IMR-90 (cell line): ENCODE measurements at regions not wholly inside any gene's neighbourhood (a gene's known extent, or its start where the extent isn't known, plus 50 kb on each side); places are given as distances from the start of the nearest gene placed in this dataset.

ENCODE experiments used
- ATAC-seq: fragments of 200-7000 bp; cut with Tn5 transposase; 2 replicates; pipeline ENCODE4 v1.9.1; 2020; ENCODE audit warnings: low read depth, mild to moderate bottlenecking, moderate library complexity
- BruUV-seq: library from RNA; stranded (reverse); fragments of 400-500 nt; replicated peaks from 2 replicates; lab custom pipeline; 2021; lab: Mats Ljungman, UMichigan
- CTCF ChIA-PET: fragments of 300-600 bp; formaldehyde crosslinking; extraction: SDS; loops from one replicate; lab custom pipeline; 2021; ENCODE audit warnings: antibody characterized with exemption; lab: Yijun Ruan, JAX
- POLR2A ChIA-PET: fragments of 300-600 bp; sonication (Branson Sonifier 250); formaldehyde crosslinking; loops from one replicate; lab custom pipeline; 2022; ENCODE audit warnings: antibody characterized with exemption; ENCODE audit not compliant: unreplicated experiment; lab: Charles Lee
- DNase-seq: peaks from one replicate; pipeline ENCODE4 v3.0.0; 2013
- H2AFZ ChIP-seq: replicated peaks from 2 replicates; pipeline ENCODE3; 2013; ENCODE audit warnings: low read length, mild to moderate bottlenecking; ENCODE audit not compliant: poor library complexity
- H2AK5ac ChIP-seq: 2 replicates; pipeline ENCODE4 v1.6.1; 2013; ENCODE audit warnings: low read depth, low read length, inconsistent platforms
- H2AK9ac ChIP-seq: replicated peaks from 2 replicates; pipeline ENCODE3; 2013; ENCODE audit warnings: mild to moderate bottlenecking, low read depth, low read length, moderate library complexity; ENCODE audit not compliant: poor library complexity
- H2BK120ac ChIP-seq: 2 replicates; pipeline ENCODE4 v1.6.1; 2013; ENCODE audit warnings: low read depth, low read length, inconsistent platforms
- H2BK15ac ChIP-seq: 3 replicates; pipeline ENCODE4 v1.6.1; 2013; ENCODE audit warnings: low read depth, low read length, inconsistent platforms
- H2BK20ac ChIP-seq: 2 replicates; pipeline ENCODE4 v1.6.1; 2013; ENCODE audit warnings: low read depth, mild to moderate bottlenecking, inconsistent platforms, low read length, moderate library complexity
- H2BK5ac ChIP-seq: 2 replicates; pipeline ENCODE4 v1.6.1; 2013; ENCODE audit warnings: mild to moderate bottlenecking, low read depth, low read length, inconsistent platforms; ENCODE audit not compliant: poor library complexity, severe bottlenecking
- H3K14ac ChIP-seq: replicated peaks from 2 replicates; pipeline ENCODE4 v1.6.1; 2013; ENCODE audit warnings: low read depth, low read length, inconsistent platforms
- H3K18ac ChIP-seq: 2 replicates; pipeline ENCODE4 v1.6.1; 2013; ENCODE audit warnings: low read depth, low read length, control low read depth
- H3K23ac ChIP-seq: 2 replicates; pipeline ENCODE4 v1.6.1; 2013; ENCODE audit warnings: low read depth, low read length, inconsistent platforms
- H3K27ac ChIP-seq: 2 replicates; pipeline ENCODE4 v1.5.1; 2013; ENCODE audit warnings: mild to moderate bottlenecking, control low read depth, low read length; ENCODE audit not compliant: insufficient read depth
- H3K27me3 ChIP-seq: 2 replicates; pipeline ENCODE4 v1.6.1; 2013; ENCODE audit warnings: low read length; ENCODE audit not compliant: control insufficient read depth, insufficient read depth
- H3K36me3 ChIP-seq: 2 replicates; pipeline ENCODE4 v1.6.1; 2013; ENCODE audit warnings: low read length, mixed read lengths; ENCODE audit not compliant: control insufficient read depth, insufficient read depth
- H3K4ac ChIP-seq: 2 replicates; pipeline ENCODE4 v1.6.1; 2013; ENCODE audit warnings: low read depth, low read length, inconsistent platforms
- H3K4me1 ChIP-seq: 2 replicates; pipeline ENCODE4 v1.6.1; 2013; ENCODE audit warnings: low read length, mixed read lengths; ENCODE audit not compliant: control insufficient read depth, insufficient read depth
- H3K4me2 ChIP-seq: 2 replicates; pipeline ENCODE4 v1.6.1; 2013; ENCODE audit warnings: low read depth, mild to moderate bottlenecking, control low read depth, low read length, moderate library complexity
- H3K4me3 ChIP-seq: 2 replicates; pipeline ENCODE4 v1.5.1; 2013; ENCODE audit warnings: low read depth, mild to moderate bottlenecking, control low read depth, low read length, moderate library complexity; ENCODE audit not compliant: insufficient read depth
- H3K56ac ChIP-seq: 2 replicates; pipeline ENCODE4 v1.6.1; 2013; ENCODE audit warnings: low read length, inconsistent platforms; ENCODE audit not compliant: insufficient read depth; ENCODE audit errors: extremely low read depth
- H3K79me1 ChIP-seq, 2 experiments: 2 replicates each; pipeline ENCODE4 v1.6.1; 2013; ENCODE audit warnings: low read length in 2 of 2, inconsistent platforms in 1 of 2, low read depth in 1 of 2
- H3K9ac ChIP-seq: 2 replicates; pipeline ENCODE4 v1.6.1; 2013; ENCODE audit warnings: low read depth, low read length, control low read depth
- H3K9me1 ChIP-seq: 2 replicates; pipeline ENCODE4 v1.6.1; 2013; ENCODE audit warnings: low read length, inconsistent platforms; ENCODE audit not compliant: insufficient read depth
- H3K9me3 ChIP-seq: 2 replicates; pipeline ENCODE4 v1.6.1; 2013; ENCODE audit warnings: low read length; ENCODE audit not compliant: control insufficient read depth, insufficient read depth
- H4K20me1 ChIP-seq: 2 replicates; pipeline ENCODE4 v1.6.1; 2013; ENCODE audit warnings: low read length, inconsistent platforms; ENCODE audit not compliant: insufficient read depth
- H4K5ac ChIP-seq: 2 replicates; pipeline ENCODE4 v1.6.1; 2013; ENCODE audit warnings: mild to moderate bottlenecking, low read depth, low read length, control low read depth
- H4K8ac ChIP-seq, 2 experiments: 2 replicates each; pipeline ENCODE4 v1.6.1; 2013; ENCODE audit warnings: low read depth in 2 of 2, low read length in 2 of 2, control low read depth in 1 of 2, inconsistent platforms in 1 of 2
- H4K91ac ChIP-seq: 2 replicates; pipeline ENCODE4 v1.6.1; 2013; ENCODE audit warnings: low read depth, low read length, inconsistent platforms; ENCODE audit not compliant: insufficient read depth
- BHLHE40 ChIP-seq: fragments of 150-350 bp; IDR thresholded peaks from 2 replicates; pipeline ENCODE4 v1.6.1; 2016; ENCODE audit warnings: mild to moderate bottlenecking, low read depth, low read length
- CHD1 ChIP-seq: IDR thresholded peaks from 2 replicates; pipeline ENCODE4 v1.6.1; 2012; ENCODE audit warnings: low read depth, low read length, improper control_type of control experiment
- FOS ChIP-seq: fragments of 150-350 bp; IDR thresholded peaks from 2 replicates; pipeline ENCODE4 v1.6.1; 2016; ENCODE audit warnings: low read depth, low read length
- MAFK ChIP-seq: IDR thresholded peaks from 2 replicates; pipeline ENCODE4 v1.6.1; 2012; ENCODE audit warnings: low read depth, low read length, improper control_type of control experiment
- RAD21 ChIP-seq: IDR thresholded peaks from 2 replicates; pipeline ENCODE4 v1.6.1; 2012; ENCODE audit warnings: low read length, improper control_type of control experiment
- WGBS, 2 experiments: methylation state at CpG; one replicate each; pipeline versions ENCODE4 v1.1.5 to v1.1.7; 2013; ENCODE audit warnings: missing lambda C conversion rate in 2 of 2; ENCODE audit not compliant: insufficient read length in 1 of 2; ENCODE audit errors: extremely low coverage in 2 of 2; 5-methylcytosine and 5-hydroxymethylcytosine counted together
- dilution Hi-C: fragments of 300-500 bp; cut with HindIII; formaldehyde crosslinking; loops from one replicate; pipeline ENCODE4 v1.14.3; 2018; ENCODE audit warnings: low sequenced_read_pairs; ENCODE audit not compliant: unreplicated experiment
- in situ Hi-C: fragments of 300-500 bp; cut with MboI; formaldehyde crosslinking; loops from 3 replicates; pipeline ENCODE4 v1.14.3; 2019; ENCODE audit warnings: low sequenced_read_pairs, inconsistent platforms, mixed read lengths
- intact Hi-C: fragments of 100-400 bp; cut with micrococcal nuclease; formaldehyde crosslinking; loops from 2 replicates; pipeline ENCODE4 v1.10.0; 2022
- TF ChIP-seq, protein P1 (sequence below): conservative IDR thresholded peaks from 2 replicates; pipeline ENCODE4 v1.5.1; 2012; ENCODE audit warnings: mild to moderate bottlenecking, low read depth, low read length, improper control_type of control experiment

GRCh38 chr10:63887023-63887589 is 365.9 kb downstream of the REEP3 start:
- Histone ChIP-seq H4K91ac (no peak overlapping the region), H4K20me1 (no peaks in the 10 kb centered on the region), H3K23ac (no peak overlapping the region), H3K4me3 (no peak overlapping the region), H4K5ac (no peak overlapping the region), H4K8ac (no peak overlapping the region), H3K9me3 (no peaks in the 10 kb centered on the region), H3K27me3 (no peaks in the 10 kb centered on the region), H3K79me1 (no peaks in the 10 kb centered on the region), H2AK9ac (no peak overlapping the region), H2BK15ac (no peak overlapping the region), H3K9ac (no peak overlapping the region), H2AK5ac (no peak overlapping the region), H3K4me2 (no peak overlapping the region), H3K18ac (no peak overlapping the region), H3K56ac (no peak overlapping the region), H2AFZ (peak overlapping the region; percentile 26), H3K9me1 (no peaks in the 10 kb centered on the region), H2BK5ac (no peak overlapping the region), H2BK120ac (no peak overlapping the region), H2BK20ac (no peak overlapping the region), H3K4me1 (no peaks in the 10 kb centered on the region), H3K36me3 (no peaks in the 10 kb centered on the region), H3K27ac (no peak overlapping the region), H3K14ac (no peak overlapping the region), H3K4ac (no peak overlapping the region)
- POLR2A ChIA-PET: no interaction called here
- DNase-seq: no peak
- ATAC-seq: no peak
- no TSS peak for BruUV-seq
- 67% methylated on average over 11 of the region's 11 CpGs; no CpG with 5 or more reads in 1 of the 2 experiments for WGBS, 2 experiments
- CTCF ChIA-PET: no interaction called here
- intact Hi-C loops (no loop called here), dilution Hi-C loops (no loop called here), in situ Hi-C loops (no loop called here)
- TF ChIP-seq CHD1 (no peak), MAFK (no peak), BHLHE40 (no peak), FOS (no peak), RAD21 (no peak)
- TF ChIP-seq, protein P1, sequence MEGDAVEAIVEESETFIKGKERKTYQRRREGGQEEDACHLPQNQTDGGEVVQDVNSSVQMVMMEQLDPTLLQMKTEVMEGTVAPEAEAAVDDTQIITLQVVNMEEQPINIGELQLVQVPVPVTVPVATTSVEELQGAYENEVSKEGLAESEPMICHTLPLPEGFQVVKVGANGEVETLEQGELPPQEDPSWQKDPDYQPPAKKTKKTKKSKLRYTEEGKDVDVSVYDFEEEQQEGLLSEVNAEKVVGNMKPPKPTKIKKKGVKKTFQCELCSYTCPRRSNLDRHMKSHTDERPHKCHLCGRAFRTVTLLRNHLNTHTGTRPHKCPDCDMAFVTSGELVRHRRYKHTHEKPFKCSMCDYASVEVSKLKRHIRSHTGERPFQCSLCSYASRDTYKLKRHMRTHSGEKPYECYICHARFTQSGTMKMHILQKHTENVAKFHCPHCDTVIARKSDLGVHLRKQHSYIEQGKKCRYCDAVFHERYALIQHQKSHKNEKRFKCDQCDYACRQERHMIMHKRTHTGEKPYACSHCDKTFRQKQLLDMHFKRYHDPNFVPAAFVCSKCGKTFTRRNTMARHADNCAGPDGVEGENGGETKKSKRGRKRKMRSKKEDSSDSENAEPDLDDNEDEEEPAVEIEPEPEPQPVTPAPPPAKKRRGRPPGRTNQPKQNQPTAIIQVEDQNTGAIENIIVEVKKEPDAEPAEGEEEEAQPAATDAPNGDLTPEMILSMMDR: no peak
